ENCODE measurements at regions not wholly inside any gene's neighbourhood (a gene's known extent, or its start where the extent isn't known, plus 50 kb on each side); places are given as distances from the start of the nearest gene placed in this dataset.
A peak's percentile ranks its signal among the peaks of the same experiment; 100 is the strongest.

- DNase-seq (ENCODE audit: low spot score), result no peak
Measured at GRCh38 chr1:93013145-93014065, 52.1 kb upstream of the DIPK1A start.

GRCh38 chr1:93014168-93014567 lies 52.9 kb upstream of the DIPK1A start:
- no peak for DNase-seq (ENCODE audit: low spot score)

- DNase-seq (ENCODE audit: low spot score), result no peak
Measured at GRCh38 chr1:93015590-93015989, 54.3 kb upstream of the DIPK1A start.

DNA sequence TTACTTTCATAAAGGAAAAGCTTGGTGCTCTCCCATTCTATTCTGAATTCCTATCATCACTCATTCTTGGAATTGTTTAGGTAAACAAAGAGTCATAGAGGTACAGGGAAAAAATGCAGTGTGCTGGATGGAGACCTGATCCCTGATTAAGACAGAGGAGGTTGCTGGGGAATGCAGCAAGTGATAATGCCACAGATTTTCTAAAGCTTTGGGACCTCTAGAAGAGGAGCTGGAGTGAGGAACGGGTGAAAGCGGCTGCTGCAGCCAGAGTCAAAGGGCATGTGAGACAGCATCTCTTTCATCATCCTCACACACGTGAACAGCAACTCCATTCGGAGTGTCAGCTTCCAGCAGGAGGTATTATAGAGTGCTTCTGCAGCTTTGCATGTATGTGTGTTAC lies 54.9 kb upstream of the DIPK1A start:
- no peak for DNase-seq (ENCODE audit: low spot score)

DNA sequence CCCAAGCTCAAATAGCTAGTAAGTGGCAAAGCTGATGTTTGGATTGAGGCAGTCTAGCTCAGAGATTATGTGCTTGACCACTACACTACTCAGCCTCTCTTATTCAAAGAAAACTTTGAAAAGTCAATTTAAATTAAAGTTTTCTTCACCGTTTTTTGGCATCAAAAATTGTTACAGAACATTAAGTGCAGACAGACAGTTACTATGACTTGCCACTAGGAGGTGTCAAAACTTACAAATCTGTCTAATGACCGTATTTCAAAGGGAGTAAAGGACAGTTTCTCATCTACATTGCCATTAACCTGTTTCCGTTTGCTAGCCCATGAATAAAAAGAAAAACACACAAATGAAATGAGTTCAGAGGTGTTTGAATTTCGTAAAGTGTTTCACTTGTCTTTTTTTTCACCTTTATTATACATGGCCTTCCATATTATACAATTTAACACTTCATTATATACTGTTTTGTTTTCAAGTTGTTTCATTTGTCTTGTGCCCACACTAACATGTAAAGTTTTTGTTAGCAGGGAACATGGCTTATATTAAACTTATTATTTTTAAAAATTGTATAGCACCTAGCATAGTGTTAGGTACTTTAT lies 57.4 kb upstream of the MTF2 start:
- DNase-seq (ENCODE audit: low spot score), result peak; percentile 48

DNA sequence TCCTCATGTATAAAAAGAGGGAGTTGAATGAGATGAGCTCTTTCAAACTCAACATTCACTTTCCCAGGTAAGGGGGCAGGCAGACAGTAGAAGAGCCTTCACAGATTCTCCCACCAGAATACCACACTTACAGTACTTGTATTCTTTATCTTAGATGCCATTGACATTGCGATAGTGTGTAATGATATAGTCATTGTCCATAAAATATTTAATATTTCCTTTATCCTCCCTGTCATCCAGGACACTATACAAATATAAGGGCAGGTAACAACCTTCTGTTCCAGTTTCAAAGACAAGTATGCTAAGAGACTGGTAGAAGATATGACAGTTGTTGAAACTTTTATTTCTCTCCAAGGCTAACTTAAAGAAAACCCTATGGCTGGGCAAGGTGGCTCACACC lies 56.5 kb upstream of the MTF2 start:
- no peak for DNase-seq (ENCODE audit: low spot score)

- no peak for DNase-seq (ENCODE audit: low spot score)
Measured at GRCh38 chr1:93023281-93023680, 55.8 kb upstream of the MTF2 start.

GRCh38 chr1:93025572-93025971 lies 53.5 kb upstream of the MTF2 start:
- DNase-seq (ENCODE audit: low spot score), result no peak

DNA sequence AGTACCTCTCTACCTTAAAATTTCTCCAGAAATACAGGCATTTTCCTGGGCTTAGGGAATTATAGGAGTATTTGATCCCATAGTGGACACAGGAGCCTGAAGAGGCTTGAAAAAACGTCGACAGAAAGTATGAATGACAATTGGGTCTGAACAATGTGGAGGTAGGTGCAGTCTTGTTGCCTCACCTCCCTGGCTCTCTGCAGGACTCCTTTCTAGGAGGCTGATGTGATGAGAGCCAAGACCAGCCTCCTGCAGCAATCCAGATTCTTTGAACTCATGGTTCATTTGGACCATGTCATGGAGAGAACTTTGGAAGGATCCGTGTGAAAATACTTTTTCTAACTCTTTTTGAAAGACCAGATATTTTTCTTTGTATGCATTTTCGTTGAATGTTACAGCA lies 50.5 kb upstream of the MTF2 start:
- DNase-seq (ENCODE audit: low spot score), result no peak
